GM21367 (cell line): ENCODE measurements at regions not wholly inside any gene's neighbourhood (a gene's known extent, or its start where the extent isn't known, plus 50 kb on each side); places are given as distances from the start of the nearest gene placed in this dataset.
"Not testable (repeated sequence)": the region's sequence is repeated elsewhere in the genome, so short reads cannot be mapped to it uniquely, and the experiment has no call there.

Experiments
- ATAC-seq: cut with Tn5 transposase; IDR thresholded peaks from one replicate; pipeline ENCODE4 v1.9.1; 2021; ENCODE audit not compliant: unreplicated experiment

DNA sequence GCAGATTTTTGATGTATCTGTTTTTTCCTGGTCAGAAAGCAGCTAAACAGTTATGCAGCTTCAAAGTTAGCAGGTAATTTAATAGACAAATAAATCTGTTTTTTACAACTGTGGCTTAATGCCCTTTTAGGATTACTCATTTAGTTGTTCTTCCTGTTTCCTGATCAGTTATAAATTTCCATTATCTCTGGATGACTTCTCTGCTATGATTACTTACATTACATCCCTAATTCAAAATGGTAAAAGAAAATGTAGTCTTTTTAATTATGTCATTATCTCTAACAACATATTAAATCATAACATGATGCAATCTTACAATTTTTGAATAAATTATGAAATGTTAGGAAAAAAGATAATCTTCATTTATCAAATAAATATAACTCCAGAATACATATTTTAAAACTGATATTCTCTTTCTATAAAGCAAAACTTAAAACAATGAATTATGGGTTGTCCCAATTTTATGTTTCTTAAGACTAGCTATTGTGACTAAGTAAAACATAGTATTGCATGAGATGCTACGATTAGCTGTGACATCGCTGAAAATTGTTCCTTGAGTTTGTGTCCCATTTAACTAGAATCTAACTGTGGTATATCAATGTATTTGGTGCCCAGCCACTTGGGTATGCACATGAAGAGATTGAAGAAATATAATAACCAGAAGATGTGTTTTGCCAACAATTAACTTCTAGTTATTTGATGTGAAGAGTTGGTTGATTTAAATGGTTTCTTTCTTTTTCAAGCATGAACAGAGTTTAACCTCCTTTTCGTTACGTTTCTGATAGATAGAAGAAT is 605.3 kb upstream of the SPRY2 start:
- ATAC-seq: no peak

DNA sequence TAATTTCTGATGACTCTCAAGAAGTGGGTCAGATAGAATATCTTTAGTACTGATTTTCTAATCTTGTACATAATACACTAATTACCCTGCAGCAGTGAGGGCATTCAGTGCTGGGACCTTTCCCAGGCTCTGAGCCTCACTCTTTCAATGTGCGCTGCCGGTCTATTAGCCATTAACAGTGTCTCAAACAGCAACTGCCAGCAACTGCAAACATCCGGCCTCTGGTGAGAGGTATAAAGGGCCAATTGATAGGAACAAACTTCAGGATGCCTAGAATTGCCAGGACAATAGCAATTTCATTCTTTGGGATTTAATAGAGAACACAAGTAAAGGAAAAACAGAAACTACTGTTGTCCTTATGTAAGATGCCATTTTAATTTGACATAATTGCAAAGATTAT is 604.4 kb upstream of the SPRY2 start:
- no peak for ATAC-seq

DNA sequence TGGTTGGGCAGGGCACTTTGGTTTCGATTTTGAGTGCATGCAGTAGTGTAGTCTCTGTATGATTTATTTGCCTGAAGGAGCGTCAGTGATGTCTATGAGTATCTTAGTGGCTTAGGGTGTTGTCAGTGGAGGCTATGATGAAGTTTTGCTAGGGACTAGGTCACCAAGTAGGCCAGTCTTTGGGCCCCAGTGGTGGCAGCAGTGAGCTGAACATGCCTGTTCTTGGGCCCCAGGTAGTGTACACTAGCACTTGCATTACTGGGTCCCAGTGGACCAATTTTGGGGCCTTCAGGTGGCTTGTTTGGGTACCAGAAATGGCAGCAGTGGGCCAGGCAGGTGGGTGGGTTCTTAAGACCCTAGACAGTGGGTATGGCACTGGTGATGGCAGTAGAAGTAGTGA is 598.7 kb upstream of the SPRY2 start:
- no peak for ATAC-seq

GRCh38 chr13:80931766-80932165 is 590.8 kb upstream of the SPRY2 start:
- no peak for ATAC-seq

- no peak for ATAC-seq
These were observed 590.2 kb upstream of the SPRY2 start for GRCh38 chr13:80931118-80931517.

DNA sequence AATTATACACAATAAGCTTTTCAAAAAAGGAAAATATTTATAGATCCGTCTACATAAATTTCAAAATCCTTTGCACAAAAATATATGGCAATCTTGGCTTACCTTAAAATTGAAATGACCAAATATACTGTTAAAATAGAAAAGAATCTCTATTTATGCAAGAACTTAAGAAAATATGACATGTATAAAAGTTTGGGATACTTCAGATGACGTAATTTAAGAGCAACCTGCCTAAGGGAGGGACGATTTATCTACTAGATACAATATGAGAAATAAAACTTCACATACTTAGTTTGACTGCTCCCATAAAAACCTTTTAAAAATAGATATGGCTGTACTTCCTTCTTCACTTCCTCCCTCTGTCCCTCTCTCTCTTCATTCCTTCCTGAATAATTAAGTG is 587.3 kb upstream of the SPRY2 start:
- ATAC-seq: no peak

DNA sequence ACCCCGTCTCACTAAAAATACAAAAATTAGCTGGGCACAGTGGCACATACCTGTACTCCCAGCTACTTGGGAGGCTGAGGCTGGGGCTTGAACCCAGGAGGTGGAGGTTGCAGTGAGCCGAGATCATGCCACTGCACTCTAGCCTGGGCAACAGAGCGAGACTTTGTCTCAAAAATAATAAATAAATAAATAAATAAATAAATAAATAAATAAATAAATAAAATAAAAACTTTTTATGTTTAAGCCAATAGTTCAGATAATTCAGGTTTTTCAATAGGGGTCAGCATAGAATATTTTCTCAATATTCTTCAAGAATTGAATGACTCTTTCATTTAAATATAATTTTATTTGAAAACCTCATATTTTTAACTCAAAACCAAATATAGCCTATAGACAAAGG is 585.1 kb upstream of the SPRY2 start:
- not testable (repeated sequence) for ATAC-seq

DNA sequence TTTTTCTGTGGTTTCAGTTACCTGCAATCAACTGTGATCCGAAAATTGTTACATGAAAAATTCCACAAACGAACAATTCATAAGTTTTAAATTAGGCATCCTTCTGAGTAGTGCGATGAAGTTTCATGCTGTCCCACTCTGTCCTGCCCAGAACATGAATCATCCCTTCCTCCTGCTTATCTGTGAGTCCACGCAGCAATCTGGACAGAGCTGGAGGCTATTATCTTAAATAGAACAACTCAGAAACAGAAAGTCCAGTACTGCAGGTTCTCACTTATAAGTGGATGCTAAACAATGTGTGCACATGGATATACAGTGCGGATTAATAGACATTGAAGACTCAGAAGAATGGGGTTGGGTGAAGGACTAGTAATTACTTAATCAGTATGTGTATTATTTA is 583.7 kb upstream of the SPRY2 start:
- ATAC-seq: no peak

DNA sequence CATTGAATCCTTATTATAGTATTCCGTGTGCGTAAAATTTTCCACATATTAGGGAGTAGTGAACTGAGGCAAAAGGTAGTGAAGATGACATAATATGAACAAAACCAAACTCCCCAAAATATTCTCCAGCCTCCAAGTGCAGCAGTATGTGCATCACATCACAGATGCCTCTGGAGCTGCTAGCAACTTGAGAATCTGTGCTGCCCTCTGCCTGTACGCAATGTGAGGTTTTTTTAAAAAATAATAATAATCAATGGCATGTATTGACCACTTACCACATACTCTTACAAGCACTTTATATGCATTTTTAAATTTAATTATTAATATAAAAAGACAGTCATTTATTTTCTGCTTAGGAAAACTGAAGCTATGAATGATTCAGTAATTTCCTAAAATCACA is 583.0 kb upstream of the SPRY2 start:
- no peak for ATAC-seq

DNA sequence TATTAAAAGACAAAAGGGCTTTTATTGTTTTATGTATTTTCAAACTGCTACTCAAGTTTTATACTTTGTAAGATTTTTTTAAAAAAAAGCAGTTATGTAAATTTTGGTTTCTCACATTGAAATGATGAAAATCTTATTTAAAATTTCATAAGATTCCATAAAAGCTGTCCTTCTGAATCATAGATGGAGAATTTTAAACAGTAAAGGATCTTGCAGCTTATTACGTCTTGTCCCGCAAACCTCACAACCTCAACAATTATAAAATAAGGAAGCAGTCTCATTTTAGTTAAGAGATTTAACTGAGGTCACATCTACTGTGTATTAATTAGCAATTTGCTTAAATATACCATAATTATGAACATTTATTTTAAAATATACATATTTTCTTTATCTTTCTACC is 581.0 kb upstream of the SPRY2 start:
- no peak for ATAC-seq

DNA sequence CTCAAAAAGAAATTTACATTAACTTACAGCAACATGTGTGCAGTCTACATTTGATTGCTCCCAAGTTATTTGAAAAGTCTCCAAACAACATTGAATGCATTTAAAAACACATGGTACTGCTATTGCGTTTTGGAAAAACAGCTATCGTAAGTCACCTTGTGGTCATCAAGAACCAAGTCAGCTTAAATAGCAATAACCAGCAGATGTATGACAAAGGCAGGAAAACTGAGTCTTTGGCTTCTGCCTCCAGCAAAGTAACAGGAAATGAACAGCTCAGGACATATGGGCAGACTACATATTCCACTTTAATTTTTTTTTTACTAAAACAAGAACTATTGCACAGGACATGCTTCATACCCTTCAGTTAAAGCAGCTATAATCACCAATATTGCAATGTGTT is 580.6 kb upstream of the SPRY2 start:
- ATAC-seq: no peak

DNA sequence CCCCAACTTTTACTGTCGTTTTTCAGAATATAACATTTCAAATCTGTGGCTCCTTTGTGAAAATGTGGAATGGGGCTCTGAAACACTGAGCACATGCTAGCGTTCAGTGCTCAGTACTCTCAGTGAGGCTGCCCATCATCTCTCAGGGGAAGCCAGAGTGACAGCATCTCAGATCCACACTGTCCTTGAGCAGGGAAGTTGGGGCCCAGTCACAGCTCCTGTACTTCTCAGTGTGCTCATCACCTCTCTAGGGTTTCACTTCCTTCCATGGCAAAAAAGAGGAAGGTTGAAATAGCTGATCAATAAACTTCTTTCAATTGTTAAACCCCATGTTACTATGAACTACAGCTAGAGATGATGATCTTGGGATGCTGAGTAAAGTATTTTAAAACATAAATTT is 565.9 kb upstream of the SPRY2 start:
- ATAC-seq: no peak

DNA sequence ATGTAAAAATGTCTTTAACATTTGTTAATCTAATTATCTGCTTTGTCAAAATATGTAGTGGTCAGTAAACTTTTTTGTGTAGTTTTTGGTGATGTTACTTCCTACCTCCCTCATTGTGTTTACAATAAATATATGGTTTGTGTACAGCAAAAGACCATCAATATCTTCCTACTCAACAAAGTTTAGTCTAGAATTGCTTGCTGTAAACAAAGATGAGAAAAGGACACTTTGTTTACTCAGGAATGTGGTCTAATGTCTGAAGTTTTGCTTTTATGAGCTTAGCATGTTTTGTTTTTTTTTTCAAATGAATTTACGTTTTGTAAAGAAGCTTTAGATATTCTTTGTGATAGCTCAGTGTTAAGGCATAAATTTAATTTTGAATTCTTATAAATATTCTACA is 563.5 kb upstream of the SPRY2 start:
- ATAC-seq: no peak

GRCh38 chr13:80903911-80904310 is 563.0 kb upstream of the SPRY2 start:
- ATAC-seq: no peak

DNA sequence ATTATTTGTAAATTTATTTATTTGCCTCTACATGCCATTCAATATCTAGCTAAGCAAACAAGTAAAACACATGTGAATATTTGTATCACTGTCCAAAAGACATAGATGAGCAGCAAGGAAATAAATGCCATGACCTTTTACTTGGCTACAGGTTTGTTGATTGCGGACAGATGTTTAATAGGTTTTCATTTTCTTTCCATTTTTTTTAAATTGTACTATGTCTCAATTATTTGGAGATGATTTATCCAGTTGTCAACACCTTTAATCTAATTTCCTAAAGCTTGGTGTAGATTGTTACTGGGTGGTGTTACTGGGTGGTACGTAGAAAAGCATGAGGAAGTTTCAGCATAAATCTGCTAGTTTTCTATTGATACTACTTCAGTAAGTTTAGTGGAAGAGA is 560.6 kb upstream of the SPRY2 start:
- ATAC-seq: no peak

GRCh38 chr13:80901111-80901510 is 560.2 kb upstream of the SPRY2 start:
- ATAC-seq: no peak

DNA sequence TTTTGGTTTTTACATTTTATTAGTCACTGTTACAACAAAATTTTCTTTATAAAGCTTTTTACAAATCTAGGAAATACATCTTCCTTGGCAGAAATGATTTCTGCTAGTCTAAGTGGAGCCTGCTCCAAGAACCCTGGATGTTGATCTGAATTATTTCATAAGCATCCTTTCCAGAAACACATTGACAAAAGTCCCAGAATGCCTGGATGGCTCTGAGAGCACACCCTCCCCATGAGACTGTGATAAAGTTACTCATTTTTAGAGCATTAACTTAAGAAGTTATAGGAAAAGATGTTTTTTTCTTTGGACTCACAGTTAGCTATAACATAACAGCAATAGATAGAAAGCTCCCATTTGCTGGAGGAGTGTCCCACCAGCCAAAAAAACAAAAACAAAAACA is 559.6 kb upstream of the SPRY2 start:
- no peak for ATAC-seq

GRCh38 chr13:80897641-80898040 is 556.7 kb upstream of the SPRY2 start:
- not testable (repeated sequence) for ATAC-seq

DNA sequence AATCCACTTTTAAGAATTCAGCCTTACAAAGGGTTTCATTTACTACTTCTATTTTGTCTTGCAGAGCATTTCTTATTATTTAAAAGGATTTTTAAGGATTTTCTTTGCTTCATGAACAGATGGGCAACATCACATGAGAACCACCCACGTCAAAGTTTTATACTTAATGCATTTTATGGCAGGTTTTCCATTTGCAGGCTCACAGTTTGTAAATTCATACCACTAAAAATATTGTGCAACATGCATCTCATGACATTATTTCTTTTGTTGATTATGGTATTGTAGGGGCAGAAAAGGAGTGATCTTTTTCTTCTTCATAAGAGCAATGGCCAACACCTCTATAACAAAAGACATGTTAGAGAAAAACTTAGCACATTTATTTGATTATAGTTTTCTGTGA is 554.0 kb upstream of the SPRY2 start:
- no peak for ATAC-seq

DNA sequence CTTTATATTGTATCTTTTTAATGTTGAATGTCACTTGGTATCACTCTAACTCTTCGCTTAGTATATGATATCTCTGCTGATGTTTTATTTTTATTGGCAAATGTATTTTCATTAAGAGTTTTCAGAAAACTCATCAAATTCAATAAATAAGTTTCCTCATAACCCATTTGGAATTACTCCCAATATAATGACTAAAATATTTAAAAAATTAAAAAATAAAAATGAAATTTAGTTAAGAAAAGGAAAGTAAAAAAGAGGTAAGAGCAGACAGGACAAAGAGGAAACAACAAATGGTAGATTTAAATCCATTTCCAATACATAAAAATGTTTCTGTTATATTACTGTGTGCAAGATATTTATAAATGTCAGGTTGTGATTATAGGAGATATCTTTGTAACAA is 548.9 kb upstream of the SPRY2 start:
- ATAC-seq: no peak

DNA sequence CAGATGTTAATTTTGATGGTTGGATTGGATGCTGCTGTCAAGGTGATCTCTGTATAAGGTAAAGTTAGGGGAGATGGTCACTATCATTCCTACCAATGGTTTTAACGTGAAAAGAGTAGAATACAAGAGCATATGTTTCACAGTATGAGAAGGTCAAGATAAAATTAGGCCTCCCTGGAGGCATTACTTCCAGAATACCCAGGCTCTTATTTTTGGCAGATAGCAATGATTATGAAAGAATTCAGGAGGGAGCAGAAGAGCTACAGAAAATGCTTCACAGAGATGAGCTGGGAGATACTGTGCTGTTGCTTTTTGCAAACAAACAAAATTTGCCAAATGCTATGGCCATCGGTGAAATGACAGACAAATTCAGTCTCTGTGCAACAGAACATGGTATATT is 547.5 kb upstream of the SPRY2 start:
- no peak for ATAC-seq

DNA sequence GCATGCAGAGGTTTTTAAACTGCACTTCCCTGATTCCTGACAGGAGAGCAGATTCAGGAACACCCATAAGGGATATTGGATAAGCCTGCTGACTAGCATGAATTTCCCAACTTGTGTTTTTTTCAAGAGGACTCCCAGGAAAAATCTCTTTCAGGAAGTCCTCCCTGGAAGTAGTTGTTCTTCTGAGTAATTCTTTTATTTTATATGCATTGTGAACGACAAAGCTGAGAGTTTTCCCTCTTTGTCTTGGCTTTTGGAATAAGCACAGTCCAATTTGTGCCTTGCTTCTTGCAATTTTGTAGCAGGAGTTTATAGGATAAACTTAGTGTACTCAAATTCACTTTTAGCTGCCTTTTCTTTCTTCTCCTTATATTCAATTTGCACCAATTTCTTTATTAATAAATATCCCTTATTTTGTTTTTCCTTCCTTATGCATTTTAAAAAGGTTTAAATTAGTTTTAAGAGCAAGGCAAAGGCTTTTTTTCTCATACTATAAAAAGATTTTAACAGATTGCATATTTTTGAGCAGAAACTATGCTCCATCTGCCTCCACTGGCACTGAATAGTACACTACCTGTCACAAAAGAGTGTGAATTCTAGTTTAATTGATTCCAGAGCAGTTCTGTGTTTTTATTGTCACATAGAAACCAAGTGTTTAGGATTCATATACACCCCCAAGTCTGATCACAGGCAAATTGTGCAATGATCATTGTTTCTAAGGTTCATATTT is 543.3 kb upstream of the SPRY2 start:
- no peak for ATAC-seq

DNA sequence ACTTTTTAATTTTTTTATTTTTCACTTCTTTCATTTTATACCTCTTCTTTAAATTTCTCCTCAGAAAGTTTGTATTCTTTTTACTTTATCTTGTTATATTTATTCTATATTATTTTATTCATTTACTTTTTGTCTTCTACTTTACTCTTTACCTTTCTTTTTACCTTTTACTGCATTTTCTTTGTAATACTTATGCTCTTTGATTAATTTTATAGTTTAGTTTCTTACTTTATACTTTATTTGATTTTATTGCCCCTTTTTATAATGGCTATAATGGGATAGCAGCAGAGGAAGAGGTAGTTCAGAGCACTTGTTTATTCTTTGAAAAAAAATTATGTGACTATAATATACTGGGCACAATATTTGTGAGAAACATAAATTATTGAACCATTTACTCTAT is 542.6 kb upstream of the SPRY2 start:
- ATAC-seq: no peak
